PC-9 (cell line): ENCODE measurements at regions not wholly inside any gene's neighbourhood (a gene's known extent, or its start where the extent isn't known, plus 50 kb on each side); places are given as distances from the start of the nearest gene placed in this dataset.

Source experiments
- BruUV-seq: library from RNA; stranded (reverse); fragments of 400-500 nt; replicated peaks from 2 replicates; lab custom pipeline; 2021; lab: Mats Ljungman, UMichigan
- CTCF ChIA-PET: fragments of 300-600 bp; sonication (Branson Sonifier 250); formaldehyde crosslinking; loops from one replicate; lab custom pipeline; 2022; ENCODE audit warnings: antibody characterized with exemption; lab: Charles Lee
- POLR2A ChIA-PET: fragments of 300-600 bp; sonication (Branson Sonifier 250); formaldehyde crosslinking; loops from one replicate; lab custom pipeline; 2022; ENCODE audit warnings: antibody characterized with exemption; ENCODE audit not compliant: unreplicated experiment; lab: Charles Lee
- DNase-seq, 2 experiments: peaks; one replicate each; pipeline versions ENCODE4 v3.0.0 to v3.0.0-alpha.2; 2015 to 2022; ENCODE audit warnings: mixed read lengths in 1 of 2
- H2AFZ ChIP-seq: fragments of 200-600 bp; sonication (generic); 2 replicates; pipeline ENCODE4 v1.8.1; 2017; ENCODE audit warnings: antibody characterized with exemption
- H3F3A ChIP-seq: fragments of 200-600 bp; sonication (generic); 2 replicates; pipeline ENCODE4 v1.8.1; 2017; ENCODE audit warnings: antibody characterized with exemption, mild to moderate bottlenecking, low read depth; ENCODE audit not compliant: insufficient read depth
- H3K27ac ChIP-seq: fragments of 200-600 bp; sonication (generic); 2 replicates; pipeline ENCODE4 v1.6.1; 2016; ENCODE audit warnings: mixed run types
- H3K27me3 ChIP-seq: fragments of 200-600 bp; sonication (generic); 2 replicates; pipeline ENCODE4 v1.6.1; 2016; ENCODE audit warnings: low read depth, mixed run types; ENCODE audit not compliant: insufficient read depth
- H3K36me3 ChIP-seq: fragments of 200-600 bp; sonication (generic); 2 replicates; pipeline ENCODE4 v1.6.1; 2016; ENCODE audit warnings: low read depth, mixed run types
- H3K4me1 ChIP-seq: fragments of 200-600 bp; sonication (generic); replicated peaks from 2 replicates; pipeline ENCODE4 v1.6.1; 2016; ENCODE audit warnings: mixed run types; ENCODE audit not compliant: insufficient read depth
- H3K4me2 ChIP-seq: fragments of 200-600 bp; sonication (generic); 2 replicates; pipeline ENCODE4 v1.6.1; 2017; ENCODE audit warnings: mixed run types
- H3K4me3 ChIP-seq: fragments of 200-600 bp; sonication (generic); 2 replicates; pipeline ENCODE4 v1.6.1; 2016; ENCODE audit warnings: mixed run types
- H3K79me2 ChIP-seq: fragments of 200-600 bp; sonication (generic); 2 replicates; pipeline ENCODE4 v1.6.1; 2017; ENCODE audit warnings: low read depth, mixed run types
- H3K9me2 ChIP-seq: fragments of 200-600 bp; sonication (generic); 2 replicates; pipeline ENCODE4 v1.8.1; 2017; ENCODE audit warnings: mild to moderate bottlenecking; ENCODE audit not compliant: insufficient read depth
- H3K9me3 ChIP-seq: fragments of 200-600 bp; sonication (generic); 2 replicates; pipeline ENCODE4 v1.8.1; 2016; ENCODE audit warnings: low read depth; ENCODE audit not compliant: insufficient read depth
- H4K20me1 ChIP-seq: fragments of 200-600 bp; sonication (generic); 2 replicates; pipeline ENCODE4 v1.8.1; 2017; ENCODE audit not compliant: insufficient read depth
- EZH2 ChIP-seq: fragments of 200-600 bp; sonication (generic); IDR thresholded peaks from 2 replicates; pipeline ENCODE4 v1.8.0; 2017; ENCODE audit warnings: antibody characterized with exemption, low read depth
- intact Hi-C: fragments of 100-400 bp; cut with micrococcal nuclease; formaldehyde crosslinking; loops from one replicate; pipeline ENCODE4 v1.10.0; 2022; ENCODE audit not compliant: unreplicated experiment
- TF ChIP-seq, protein P1 (sequence below): fragments of 200-600 bp; sonication (generic); conservative IDR thresholded peaks from 2 replicates; pipeline ENCODE4 v1.6.1; 2017; ENCODE audit warnings: mixed run types, antibody characterized with exemption, mild to moderate bottlenecking, moderate library complexity

DNA sequence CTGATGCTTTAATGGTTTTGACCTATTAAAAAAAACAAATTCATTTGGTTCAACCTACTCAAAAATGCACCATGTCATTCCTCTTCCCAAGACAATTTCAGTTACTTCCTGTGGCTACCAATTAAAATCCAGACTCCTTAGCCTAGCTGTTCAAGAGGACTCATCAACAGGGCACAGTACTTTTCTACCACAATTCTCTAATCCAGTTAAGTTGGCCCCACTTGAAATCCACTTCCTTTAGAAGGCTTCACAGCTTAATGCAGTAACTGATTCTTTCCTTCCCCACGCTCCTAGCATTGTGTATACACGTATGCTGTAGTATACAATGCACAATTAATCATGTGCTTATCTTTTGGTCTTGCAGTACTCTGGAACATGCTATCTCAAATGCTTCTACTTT is 129.8 kb downstream of the UGT8 start:
- H3K9me2 ChIP-seq = no peaks in the 10 kb centered on the region
- no peak overlapping the region for H2AFZ ChIP-seq
- no TSS peak for BruUV-seq
- no peaks in the 10 kb centered on the region for H3K36me3 ChIP-seq
- H3K4me1 ChIP-seq = no peaks in the 10 kb centered on the region
- H3K27me3 ChIP-seq = no peaks in the 10 kb centered on the region
- TF ChIP-seq EZH2 = no peak
- TF ChIP-seq, protein P1, sequence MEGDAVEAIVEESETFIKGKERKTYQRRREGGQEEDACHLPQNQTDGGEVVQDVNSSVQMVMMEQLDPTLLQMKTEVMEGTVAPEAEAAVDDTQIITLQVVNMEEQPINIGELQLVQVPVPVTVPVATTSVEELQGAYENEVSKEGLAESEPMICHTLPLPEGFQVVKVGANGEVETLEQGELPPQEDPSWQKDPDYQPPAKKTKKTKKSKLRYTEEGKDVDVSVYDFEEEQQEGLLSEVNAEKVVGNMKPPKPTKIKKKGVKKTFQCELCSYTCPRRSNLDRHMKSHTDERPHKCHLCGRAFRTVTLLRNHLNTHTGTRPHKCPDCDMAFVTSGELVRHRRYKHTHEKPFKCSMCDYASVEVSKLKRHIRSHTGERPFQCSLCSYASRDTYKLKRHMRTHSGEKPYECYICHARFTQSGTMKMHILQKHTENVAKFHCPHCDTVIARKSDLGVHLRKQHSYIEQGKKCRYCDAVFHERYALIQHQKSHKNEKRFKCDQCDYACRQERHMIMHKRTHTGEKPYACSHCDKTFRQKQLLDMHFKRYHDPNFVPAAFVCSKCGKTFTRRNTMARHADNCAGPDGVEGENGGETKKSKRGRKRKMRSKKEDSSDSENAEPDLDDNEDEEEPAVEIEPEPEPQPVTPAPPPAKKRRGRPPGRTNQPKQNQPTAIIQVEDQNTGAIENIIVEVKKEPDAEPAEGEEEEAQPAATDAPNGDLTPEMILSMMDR = no peak
- H3K4me3 ChIP-seq = no peak overlapping the region
- ChIA-PET POLR2A (no interaction called here), CTCF (no interaction called here)
- no peak for DNase-seq
- no peaks in the 10 kb centered on the region for H4K20me1 ChIP-seq
- intact Hi-C loops = no loop called here
- H3K79me2 ChIP-seq = no peaks in the 10 kb centered on the region
- H3K27ac ChIP-seq = no peak overlapping the region
- H3F3A ChIP-seq = no peaks in the 10 kb centered on the region
- H3K4me2 ChIP-seq = no peak overlapping the region
- H3K9me3 ChIP-seq = no peaks in the 10 kb centered on the region

DNA sequence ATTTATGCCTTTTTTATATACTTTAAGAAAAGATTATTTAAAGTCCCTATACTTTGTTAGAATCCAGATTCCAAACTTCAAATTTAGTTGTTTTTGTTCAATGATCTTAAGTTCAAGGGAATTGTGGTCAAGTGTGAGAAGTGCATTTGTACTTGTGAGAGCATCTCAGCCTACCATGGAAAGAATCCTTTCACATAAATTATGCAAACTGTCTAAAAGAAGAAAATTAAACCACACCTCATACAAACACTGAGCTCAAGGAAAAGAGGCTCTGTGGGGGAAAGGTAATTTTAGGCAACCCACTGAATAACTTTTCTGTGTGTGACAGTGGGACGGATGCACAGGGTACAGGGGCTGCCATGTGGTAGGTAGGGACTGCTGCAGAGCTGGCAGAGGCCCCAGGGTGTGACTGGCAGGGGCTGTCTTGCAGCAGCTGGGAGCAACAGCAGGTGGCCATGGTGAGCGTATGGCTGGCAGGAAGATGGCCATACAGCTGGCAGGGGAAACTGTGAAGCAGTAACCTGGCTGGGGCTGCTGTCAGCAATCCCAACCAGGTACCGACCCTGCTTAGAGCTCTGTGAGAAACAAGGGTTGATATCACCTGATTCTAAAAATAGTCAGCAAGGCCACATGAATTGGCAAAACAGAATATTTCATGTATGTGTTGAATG is 130.6 kb downstream of the UGT8 start:
- H3F3A ChIP-seq = no peaks in the 10 kb centered on the region
- no peaks in the 10 kb centered on the region for H3K9me3 ChIP-seq
- H3K4me1 ChIP-seq = no peaks in the 10 kb centered on the region
- H4K20me1 ChIP-seq = no peaks in the 10 kb centered on the region
- ChIA-PET POLR2A (no interaction called here), CTCF (no interaction called here)
- intact Hi-C loops = no loop called here
- no peak overlapping the region for H3K4me3 ChIP-seq
- TF ChIP-seq EZH2 = no peak
- TF ChIP-seq, protein P1 = no peak
- no peaks in the 10 kb centered on the region for H3K79me2 ChIP-seq
- no TSS peak for BruUV-seq
- H3K27me3 ChIP-seq = no peaks in the 10 kb centered on the region
- no peak overlapping the region for H3K4me2 ChIP-seq
- H3K36me3 ChIP-seq = no peaks in the 10 kb centered on the region
- H2AFZ ChIP-seq = no peak overlapping the region
- no peak overlapping the region for H3K27ac ChIP-seq
- no peaks in the 10 kb centered on the region for H3K9me2 ChIP-seq
- no peak for DNase-seq

DNA sequence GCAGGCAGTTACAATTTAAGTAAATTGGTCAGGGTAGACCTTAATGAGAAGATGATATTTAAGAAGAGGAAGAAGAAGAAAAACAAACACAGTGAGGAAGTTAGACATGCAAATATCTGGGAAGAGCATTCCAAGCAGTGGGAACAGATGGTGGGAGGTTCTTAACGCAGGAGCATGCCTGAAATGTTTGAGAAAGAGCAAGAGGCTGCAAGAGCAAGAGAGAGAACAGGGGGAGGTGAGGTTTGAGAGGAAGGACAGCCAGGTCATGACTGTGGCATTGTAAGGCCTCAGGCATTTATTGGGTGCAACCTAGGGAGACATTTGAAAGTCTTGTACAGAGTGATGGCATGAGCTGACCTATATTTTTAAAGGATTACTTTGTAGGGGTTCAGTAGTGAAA is 136.0 kb downstream of the UGT8 start:
- H3K4me3 ChIP-seq = no peak overlapping the region
- H3K27me3 ChIP-seq = no peaks in the 10 kb centered on the region
- DNase-seq = no peak
- H3K27ac ChIP-seq = no peak overlapping the region
- H3K9me3 ChIP-seq = no peaks in the 10 kb centered on the region
- POLR2A ChIA-PET = no interaction called here
- no peak overlapping the region for H2AFZ ChIP-seq
- CTCF ChIA-PET = no interaction called here
- intact Hi-C loops = no loop called here
- no peak overlapping the region for H3K4me2 ChIP-seq
- H3K36me3 ChIP-seq = no peaks in the 10 kb centered on the region
- H4K20me1 ChIP-seq = no peaks in the 10 kb centered on the region
- H3F3A ChIP-seq = no peaks in the 10 kb centered on the region
- no peaks in the 10 kb centered on the region for H3K4me1 ChIP-seq
- TF ChIP-seq, protein P1 = no peak
- no peak for TF ChIP-seq EZH2
- no TSS peak for BruUV-seq
- H3K79me2 ChIP-seq = no peaks in the 10 kb centered on the region
- H3K9me2 ChIP-seq = no peaks in the 10 kb centered on the region
